T-helper 2 cell (primary cell): ENCODE measurements at regions not wholly inside any gene's neighbourhood (a gene's known extent, or its start where the extent isn't known, plus 50 kb on each side); places are given as distances from the start of the nearest gene placed in this dataset.
A peak's percentile ranks its signal among the peaks of the same experiment; 100 is the strongest.
"Not testable (repeated sequence)": the region's sequence is repeated elsewhere in the genome, so short reads cannot be mapped to it uniquely, and the experiment has no call there.

Source experiments
- DNase-seq, 5 experiments: peaks; one replicate each; pipeline versions ENCODE4 v3.0.0 to v3.0.0-alpha.2; 2012 to 2022

- peak in 2 of 5 experiments; percentile 53 to 64 for DNase-seq
Measured at GRCh38 chr2:8424997-8425900, 256.6 kb upstream of the ID2 start.

DNA sequence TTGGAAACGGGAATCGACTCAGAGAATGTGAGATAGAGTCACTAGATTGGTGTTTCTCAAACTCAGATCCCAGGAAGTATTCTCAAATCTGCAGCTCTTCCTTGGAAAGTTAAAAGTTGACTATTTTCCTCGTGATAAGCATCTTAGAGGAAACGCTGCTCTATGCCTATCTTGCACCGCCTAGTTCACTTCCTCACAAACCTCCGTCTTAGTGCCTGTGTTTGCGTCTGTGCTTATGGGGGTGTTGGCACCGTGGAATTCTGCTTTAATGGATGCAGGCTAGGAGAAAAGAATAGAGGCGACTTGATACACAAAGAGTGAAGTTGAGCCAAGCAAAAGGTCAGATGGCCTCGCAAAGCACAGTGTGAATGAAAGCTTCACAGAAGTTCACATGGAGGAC lies 255.3 kb upstream of the ID2 start:
- no peak for DNase-seq

GRCh38 chr2:8427211-8427610 lies 254.6 kb upstream of the ID2 start:
- no peak for DNase-seq

GRCh38 chr2:8430628-8431027 lies 251.2 kb upstream of the ID2 start:
- no peak for DNase-seq

DNA sequence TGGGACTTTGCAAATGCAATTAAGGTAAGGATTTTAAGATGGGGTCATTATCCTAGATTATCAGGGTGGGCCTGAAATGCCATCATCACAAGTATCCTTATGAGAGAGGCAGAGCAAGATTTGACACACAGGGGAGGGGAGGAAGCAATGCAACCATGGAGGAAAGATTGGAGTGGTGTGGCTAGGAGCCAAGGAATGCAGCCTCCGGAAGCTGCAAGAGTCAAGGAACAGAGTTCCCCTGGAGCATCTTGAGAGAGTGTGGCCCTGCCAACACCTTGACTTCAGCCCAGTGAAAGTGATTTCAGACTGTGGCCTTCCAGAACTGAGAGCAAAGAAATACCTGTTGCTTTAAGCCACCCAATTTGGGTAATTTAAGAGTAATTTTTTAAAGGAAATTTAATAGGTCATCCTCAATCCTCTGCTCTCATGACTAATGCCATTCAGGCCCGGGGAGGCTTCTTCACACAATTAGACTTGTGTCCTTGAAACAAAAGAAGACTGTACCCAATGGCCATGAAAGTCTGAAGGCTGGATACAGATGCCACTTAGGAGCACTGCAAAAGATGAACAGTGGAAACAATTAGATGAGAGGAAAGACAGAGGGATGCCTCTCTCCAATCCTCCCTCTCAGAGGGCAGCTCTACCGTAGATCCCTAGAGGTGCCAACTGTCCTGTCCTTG lies 250.3 kb upstream of the ID2 start:
- DNase-seq = no peak

GRCh38 chr2:8432706-8433336 lies 249.0 kb upstream of the ID2 start:
- DNase-seq = peak in 2 of 5 experiments; percentile 12 to 20

- DNase-seq = no peak
Measured at GRCh38 chr2:8433390-8433789, 248.5 kb upstream of the ID2 start.

DNA sequence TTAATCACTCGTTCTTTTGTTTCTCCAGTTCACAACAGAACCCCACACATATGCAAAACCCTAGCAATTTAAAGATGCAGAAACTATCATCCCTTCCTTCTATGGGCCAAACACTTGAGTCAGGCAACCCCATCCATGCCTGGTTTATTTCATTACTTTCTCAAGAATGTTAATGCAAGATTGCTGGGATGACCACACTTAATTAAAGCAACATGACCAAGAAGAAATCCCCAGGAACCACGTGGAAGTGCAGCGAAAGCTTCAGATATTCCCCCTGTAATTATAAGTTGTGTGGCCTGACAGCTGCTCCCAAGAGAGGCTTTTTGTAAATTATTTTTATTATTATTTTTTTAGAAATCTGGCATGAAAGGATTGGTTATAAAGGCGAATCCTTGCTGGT lies 246.2 kb upstream of the ID2 start:
- no peak for DNase-seq

DNA sequence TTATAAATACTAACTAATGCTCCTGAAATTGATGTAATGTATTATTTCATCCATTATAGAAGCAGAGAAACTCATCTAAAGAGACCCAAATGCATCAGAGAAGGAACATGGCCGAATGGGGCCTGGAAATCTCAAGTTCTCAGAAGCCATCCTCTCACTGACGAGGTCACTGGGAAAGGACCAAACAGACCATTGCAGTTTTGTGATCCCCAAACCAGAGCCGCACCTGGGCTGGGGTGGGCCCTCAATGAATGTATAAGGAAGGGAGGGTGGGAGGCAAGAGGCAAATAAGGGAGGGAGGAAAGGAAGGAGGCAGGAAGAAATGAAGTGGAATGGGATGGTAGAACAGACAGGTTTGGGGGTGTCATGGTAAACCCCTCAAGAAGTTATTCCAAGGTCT lies 245.3 kb upstream of the ID2 start:
- DNase-seq = no peak

DNA sequence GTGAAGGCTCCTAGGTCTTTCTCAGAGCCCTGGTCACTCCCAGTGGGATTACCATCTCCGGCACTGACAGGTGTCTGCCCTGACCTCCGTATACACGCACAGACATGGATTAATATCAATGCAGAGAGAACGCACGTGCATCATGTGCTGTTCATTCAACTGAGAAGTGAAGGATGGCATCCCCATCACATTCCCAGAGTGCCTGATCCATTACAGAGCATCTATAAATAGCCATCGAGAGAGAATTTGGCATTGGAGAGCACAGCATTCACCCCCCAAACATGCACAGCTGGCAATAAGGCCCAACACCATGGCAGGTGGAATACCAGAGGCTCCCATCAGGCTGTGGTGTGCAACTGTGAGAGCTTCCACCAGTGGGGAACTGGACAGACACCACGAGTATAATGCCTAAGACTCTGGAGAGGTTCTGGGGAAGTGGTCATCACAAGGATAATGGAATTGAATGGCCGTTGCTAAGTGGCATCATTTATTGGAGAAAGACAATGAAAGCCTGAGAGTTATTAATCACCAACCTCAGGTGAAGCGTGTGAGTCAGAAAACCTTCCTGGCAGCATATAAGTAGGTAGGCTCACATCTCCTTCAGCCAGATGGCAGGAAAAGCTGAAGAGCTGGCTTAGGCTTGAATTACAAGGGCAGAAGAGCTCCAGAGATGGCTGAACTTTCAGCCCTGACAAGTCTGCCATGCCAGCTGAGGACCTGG lies 244.5 kb upstream of the ID2 start:
- no peak for DNase-seq

DNA sequence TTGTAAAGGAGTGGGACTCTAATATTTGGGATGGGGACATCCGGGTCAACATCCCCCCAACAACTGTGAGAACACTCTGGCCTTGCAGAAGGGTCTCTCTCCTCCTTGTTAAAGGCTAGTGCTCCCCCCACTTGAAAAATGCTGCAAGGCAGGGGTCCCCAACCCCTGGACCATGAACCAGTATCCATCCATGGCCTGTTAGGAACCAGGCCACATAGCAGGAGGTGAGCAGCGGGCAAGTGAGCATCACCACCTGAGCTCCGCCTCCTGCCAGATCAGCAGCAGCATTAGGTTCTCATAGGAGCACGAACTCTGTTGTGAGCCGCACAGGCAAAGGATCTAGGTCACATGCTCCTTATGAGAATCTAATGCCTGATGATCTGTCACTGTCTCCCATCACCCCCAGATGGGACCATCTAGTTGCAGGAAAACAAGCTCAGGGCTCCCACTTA lies 243.9 kb upstream of the ID2 start:
- DNase-seq = no peak

DNA sequence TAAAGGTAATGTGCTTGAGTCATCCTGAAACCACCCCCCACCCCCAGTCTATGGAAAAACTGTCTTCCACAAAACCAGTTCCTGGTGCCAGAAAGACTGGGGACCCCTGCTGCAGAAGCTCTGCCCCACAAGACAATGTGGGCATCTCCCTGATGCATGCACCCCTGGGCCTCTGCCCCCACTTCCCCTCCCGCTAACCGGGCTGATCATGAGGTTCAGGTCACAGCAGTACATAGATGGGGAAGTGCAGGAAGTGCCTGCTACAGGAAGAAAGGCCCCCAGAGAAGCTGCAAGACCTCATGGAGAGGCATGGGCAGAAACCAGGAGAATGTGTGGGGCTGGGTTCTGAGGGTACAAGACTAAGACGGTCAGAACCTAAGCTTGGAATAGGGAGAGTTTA lies 243.4 kb upstream of the ID2 start:
- peak in 1 of 5 experiments; percentile 4 for DNase-seq

- DNase-seq = no peak
Measured at GRCh38 chr2:8438996-8439395, 242.9 kb upstream of the ID2 start.

GRCh38 chr2:8440029-8440778 lies 241.7 kb upstream of the ID2 start:
- DNase-seq = no peak

GRCh38 chr2:8441371-8441770 lies 240.5 kb upstream of the ID2 start:
- DNase-seq = no peak

GRCh38 chr2:8441986-8442385 lies 239.9 kb upstream of the ID2 start:
- no peak for DNase-seq

- DNase-seq = peak in 1 of 5 experiments; percentile 32
Measured at GRCh38 chr2:8442833-8443486, 238.9 kb upstream of the ID2 start.

- DNase-seq = no peak
Measured at GRCh38 chr2:8445580-8445979, 236.3 kb upstream of the ID2 start.

DNA sequence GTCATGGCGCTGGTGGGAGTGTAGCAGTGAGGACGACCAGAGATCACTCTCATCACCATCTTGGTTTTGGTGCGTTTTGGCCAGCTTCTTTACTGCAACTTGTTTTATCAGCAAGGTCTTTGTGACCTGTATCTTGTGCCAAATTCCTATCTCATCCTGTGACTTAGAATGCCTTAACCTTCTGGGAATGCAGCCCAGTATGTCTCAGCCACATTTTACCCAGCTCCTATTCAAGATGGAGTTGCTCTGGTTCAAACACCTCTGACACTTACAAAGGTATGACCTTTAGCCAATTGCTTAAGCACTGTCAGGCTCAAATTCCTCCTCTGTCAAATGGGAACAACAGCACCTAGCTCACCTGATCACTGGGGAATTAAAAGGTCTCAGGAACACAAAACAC lies 235.1 kb upstream of the ID2 start:
- DNase-seq = not testable (repeated sequence)

- DNase-seq = no peak
Measured at GRCh38 chr2:8447610-8448221, 234.1 kb upstream of the ID2 start.
